GM21526 (cell line): ENCODE measurements at regions not wholly inside any gene's neighbourhood (a gene's known extent, or its start where the extent isn't known, plus 50 kb on each side); places are given as distances from the start of the nearest gene placed in this dataset.

Experiments used
- ATAC-seq: cut with Tn5 transposase; IDR thresholded peaks from one replicate; pipeline ENCODE4 v1.9.1; 2021; ENCODE audit warnings: moderate library complexity; ENCODE audit not compliant: unreplicated experiment, low FRiP score

DNA sequence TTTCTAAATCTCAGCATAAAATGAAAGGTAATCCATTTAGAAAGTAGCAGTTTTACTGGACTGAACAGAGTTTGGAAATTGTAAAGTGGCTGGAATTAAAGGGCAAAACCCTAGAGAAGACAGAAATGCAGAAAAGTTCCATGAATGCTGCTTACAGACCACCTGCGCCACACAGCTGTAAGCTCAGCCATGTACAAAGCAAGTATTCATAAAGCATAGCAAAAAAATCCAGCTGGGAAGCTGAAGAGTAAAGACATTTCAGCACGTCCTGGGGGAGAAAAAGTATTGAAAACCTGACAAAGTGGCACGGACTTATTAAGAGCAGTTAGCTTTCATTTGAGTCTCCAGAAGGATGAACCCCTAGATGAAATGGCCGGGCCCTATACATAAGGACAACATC, 220.1 kb upstream of the CNTN5 start:
- ATAC-seq = no peak

- ATAC-seq = no peak
These were observed 191.6 kb upstream of the CNTN5 start for GRCh38 chr11:98828986-98829708.

DNA sequence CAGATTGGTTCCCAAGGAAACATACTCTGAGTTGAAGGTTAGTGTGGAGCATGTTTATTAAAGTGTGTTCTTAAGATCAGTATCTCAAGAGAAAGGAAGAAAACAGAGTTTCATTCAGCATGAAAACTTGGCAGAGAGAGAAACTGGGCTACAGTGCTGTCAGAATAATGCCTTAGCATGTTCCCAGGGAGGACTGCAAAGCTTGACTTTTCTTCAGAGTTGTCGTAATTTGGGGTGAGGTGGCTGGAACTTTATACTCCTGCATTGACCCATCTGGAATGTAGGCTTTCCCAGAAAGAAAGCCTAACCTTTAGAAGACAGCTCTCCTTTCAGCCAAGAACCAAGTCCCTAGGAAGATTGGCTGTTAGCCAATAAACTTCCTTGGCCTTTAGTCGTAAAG, 190.8 kb upstream of the CNTN5 start:
- ATAC-seq = no peak

- ATAC-seq = no peak
These were observed 186.0 kb upstream of the CNTN5 start for GRCh38 chr11:98834776-98835175.

DNA sequence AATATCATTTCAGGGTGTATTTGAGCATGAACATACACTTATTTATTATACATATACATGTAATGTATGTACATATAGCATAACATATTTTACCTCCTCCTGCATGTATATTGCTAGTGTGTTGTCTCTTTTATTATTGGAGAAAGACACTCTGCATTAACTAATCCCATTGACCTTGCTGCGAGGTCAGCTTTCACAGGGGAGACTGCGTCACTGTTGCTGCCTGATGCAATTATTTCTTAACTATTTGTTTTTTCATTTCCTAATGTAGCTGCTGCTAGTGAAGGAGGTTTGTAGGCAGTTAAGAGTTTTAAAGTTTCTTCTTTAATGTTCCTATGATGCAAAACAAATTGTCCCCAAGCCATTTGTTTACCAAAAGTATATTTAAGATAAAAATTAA, 185.4 kb upstream of the CNTN5 start:
- ATAC-seq = no peak

- ATAC-seq = no peak
These were observed 184.6 kb upstream of the CNTN5 start for GRCh38 chr11:98836156-98836555.

GRCh38 chr11:98842187-98842586, 178.6 kb upstream of the CNTN5 start:
- ATAC-seq = no peak

DNA sequence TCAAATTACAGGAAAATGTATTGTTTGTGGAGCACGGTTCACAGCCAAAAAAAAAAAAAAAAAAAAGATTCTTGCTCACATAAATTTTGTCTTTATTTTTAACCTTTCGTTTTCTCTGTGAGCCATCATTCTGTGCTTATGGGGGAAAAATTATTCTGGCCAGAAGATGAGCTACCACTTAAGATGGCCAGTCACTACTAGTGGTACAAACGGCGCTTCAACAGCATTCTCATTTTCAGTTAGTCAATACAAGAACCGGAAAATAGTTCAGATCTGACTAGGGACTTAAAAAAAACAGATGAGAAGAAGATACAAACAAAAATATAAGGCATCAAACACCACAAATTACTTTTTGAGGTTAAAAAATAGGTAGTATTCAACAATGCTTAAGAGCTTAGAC, 158.6 kb upstream of the CNTN5 start:
- ATAC-seq = no peak

DNA sequence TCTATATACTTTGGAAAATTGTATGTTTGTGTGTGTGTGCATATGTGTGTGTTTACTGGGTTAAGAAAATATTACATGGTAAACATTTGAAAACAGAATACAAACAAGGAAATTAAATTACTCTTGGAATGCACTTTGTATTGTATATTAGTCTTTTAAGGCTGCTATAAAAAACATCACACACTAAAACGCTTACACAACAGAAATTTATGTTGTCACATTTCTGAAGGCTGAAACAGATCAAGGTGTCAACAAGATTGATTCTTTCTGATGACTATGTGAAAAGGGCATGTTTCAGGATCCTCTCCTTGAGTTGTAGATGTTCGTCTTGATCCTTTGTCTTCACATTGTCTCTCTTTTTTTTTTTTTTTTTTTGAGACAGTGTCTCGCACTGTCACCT, 149.1 kb upstream of the CNTN5 start:
- no peak for ATAC-seq

DNA sequence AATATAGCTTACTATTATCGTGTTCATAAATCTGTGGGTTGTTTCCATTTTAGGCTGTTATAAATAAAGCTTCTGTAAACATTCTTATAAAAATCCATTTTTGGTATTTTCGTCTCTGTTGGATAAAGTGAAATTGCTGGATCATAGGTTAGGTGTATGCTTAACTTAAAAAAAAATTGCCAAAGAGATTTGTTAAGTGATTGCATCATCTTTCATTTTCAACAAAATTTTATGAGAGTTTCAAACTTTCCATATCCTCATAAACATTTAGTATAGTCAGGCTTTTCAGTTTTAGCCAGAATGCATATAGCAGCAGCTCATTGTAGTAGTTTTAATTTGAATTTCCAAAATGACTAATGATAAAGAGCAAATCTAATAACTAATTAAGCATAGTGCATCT, 146.7 kb upstream of the CNTN5 start:
- no peak for ATAC-seq

GRCh38 chr11:98895936-98896335, 124.8 kb upstream of the CNTN5 start:
- ATAC-seq = no peak

- no peak for ATAC-seq
These were observed 79.8 kb upstream of the CNTN5 start for GRCh38 chr11:98940913-98941312.

DNA sequence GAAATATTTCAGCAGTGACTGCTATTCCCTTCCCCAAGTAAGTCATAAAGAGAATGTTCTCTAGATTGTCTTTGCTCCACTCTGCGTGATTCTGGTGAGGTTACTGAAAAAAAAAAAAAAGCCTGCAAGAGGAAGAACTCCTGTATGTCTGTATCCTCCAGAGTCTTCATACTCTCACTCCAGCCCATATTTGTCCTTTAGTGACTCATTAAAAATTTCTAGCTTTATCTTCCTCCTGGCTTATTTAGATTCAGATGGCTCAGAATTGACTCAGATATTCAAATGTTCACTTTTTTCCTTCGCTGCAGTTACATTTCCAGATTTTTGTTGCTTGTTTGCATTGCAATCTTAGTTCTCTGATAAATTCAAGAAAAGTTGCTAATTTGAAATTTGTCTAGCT, 76.3 kb upstream of the CNTN5 start:
- no peak for ATAC-seq

GRCh38 chr11:98952107-98952506, 68.6 kb upstream of the CNTN5 start:
- ATAC-seq = no peak

- no peak for ATAC-seq
These were observed 65.2 kb upstream of the CNTN5 start for GRCh38 chr11:98955551-98955950.

GRCh38 chr11:98964146-98964545, 56.6 kb upstream of the CNTN5 start:
- no peak for ATAC-seq

- no peak for ATAC-seq
These were observed 55.4 kb upstream of the CNTN5 start for GRCh38 chr11:98965358-98965757.

DNA sequence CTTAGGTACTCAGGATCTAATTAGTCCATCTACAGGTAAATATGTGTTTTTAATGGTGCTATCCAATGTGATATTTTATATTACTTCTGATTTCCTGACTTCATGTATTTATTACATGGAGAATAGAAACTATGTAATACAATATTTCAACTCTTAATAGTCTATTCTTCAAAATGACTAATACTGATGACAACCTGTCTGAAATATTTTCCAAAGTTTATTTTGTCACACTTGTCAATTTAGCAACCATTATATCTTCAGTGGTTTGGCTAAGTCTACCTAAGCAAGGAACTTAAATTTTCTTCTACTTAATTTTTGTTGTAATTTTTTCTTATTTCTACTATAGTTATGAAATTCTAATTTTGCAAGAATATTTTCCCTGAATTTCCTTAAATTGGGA, 55.0 kb upstream of the CNTN5 start:
- ATAC-seq = no peak

GRCh38 chr11:98967005-98967404, 53.7 kb upstream of the CNTN5 start:
- no peak for ATAC-seq
